Spleen (tissue), 7 donors: ENCODE measurements at regions not wholly inside any gene's neighbourhood (a gene's known extent, or its start where the extent isn't known, plus 50 kb on each side); places are given as distances from the start of the nearest gene placed in this dataset.

Source experiments
- POLR2A ChIP-seq, 3 donors: fragments of 450-650 bp; IDR thresholded peaks; one replicate each; pipeline ENCODE4 v1.5.1; 2017; ENCODE audit warnings: antibody characterized with exemption in 3 of 3, mild to moderate bottlenecking in 1 of 3
- POLR2AphosphoS5 ChIP-seq, 3 donors: sonication (generic); formaldehyde crosslinking; IDR thresholded peaks; one replicate each; pipeline ENCODE4 v1.5.1; 2017; ENCODE audit warnings: antibody characterized with exemption in 3 of 3
- TF ChIP-seq, protein P1 (sequence below), 11 experiments: fragments of 200-600 bp in 7 of 11; fragments of 450-650 bp in 4 of 11; sonication (generic) in 4 of 11; IDR thresholded peaks in 8 of 11; conservative IDR thresholded peaks in 3 of 11; 1 replicate in 7 of 11; 2 replicates in 4 of 11; pipeline versions ENCODE4 v1.4.0 to v1.8.0; 2016 to 2021; ENCODE audit warnings: antibody characterized with exemption in 11 of 11, inconsistent platforms in 4 of 11, mild to moderate bottlenecking in 1 of 11
- donor health status: DM: no; HTN: no; CAD: no; lungs with moderate emphysema.
- donor health status: DM: no; HTN: no; CAD: no.
- donor health status: DM: no; HTN: no; CAD: no.

DNA sequence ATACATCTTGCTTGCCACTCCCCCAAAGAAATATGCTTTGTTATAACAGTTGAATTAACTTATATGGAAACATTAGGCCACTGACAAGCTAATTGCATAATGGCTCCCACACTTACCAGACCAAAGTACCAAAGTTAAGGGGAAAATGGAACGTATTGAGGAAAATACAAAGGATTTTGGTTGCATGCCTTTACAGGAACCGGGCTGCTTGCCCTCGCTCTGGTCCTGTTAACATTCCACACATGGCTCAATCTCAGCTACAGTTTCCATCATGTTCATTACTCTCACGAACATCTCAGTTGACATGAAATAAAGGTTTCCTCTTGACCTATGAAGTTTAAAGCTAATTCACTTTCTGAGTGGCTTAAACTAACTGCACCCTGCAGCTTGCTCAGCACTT, 220.7 kb upstream of the RXFP2 start:
- TF ChIP-seq, protein P1, sequence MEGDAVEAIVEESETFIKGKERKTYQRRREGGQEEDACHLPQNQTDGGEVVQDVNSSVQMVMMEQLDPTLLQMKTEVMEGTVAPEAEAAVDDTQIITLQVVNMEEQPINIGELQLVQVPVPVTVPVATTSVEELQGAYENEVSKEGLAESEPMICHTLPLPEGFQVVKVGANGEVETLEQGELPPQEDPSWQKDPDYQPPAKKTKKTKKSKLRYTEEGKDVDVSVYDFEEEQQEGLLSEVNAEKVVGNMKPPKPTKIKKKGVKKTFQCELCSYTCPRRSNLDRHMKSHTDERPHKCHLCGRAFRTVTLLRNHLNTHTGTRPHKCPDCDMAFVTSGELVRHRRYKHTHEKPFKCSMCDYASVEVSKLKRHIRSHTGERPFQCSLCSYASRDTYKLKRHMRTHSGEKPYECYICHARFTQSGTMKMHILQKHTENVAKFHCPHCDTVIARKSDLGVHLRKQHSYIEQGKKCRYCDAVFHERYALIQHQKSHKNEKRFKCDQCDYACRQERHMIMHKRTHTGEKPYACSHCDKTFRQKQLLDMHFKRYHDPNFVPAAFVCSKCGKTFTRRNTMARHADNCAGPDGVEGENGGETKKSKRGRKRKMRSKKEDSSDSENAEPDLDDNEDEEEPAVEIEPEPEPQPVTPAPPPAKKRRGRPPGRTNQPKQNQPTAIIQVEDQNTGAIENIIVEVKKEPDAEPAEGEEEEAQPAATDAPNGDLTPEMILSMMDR (IDR thresholded peaks at IDR 0.05 in 8 of 11, conservative IDR thresholded peaks at IDR 0.05 in 3 of 11) = no peak
- TF ChIP-seq POLR2A (IDR thresholded peaks at IDR 0.05) (no peak), POLR2AphosphoS5 (IDR thresholded peaks at IDR 0.05) (no peak)
